Endothelial cell of umbilical vein (primary cell): ENCODE measurements at regions not wholly inside any gene's neighbourhood (a gene's known extent, or its start where the extent isn't known, plus 50 kb on each side); places are given as distances from the start of the nearest gene placed in this dataset.

ENCODE experiments used
- BruUV-seq: library from RNA; stranded (reverse); fragments of 400-500 nt; replicated peaks from 2 replicates; lab custom pipeline; 2021; lab: Mats Ljungman, UMichigan
- CTCF ChIA-PET: fragments of 300-600, 350-600 bp; sonication (Branson Sonifier 250); formaldehyde crosslinking; loops from one replicate; lab custom pipeline; 2021; ENCODE audit warnings: antibody characterized with exemption, inconsistent platforms; lab: Charles Lee
- POLR2A ChIA-PET: fragments of 300-600, 350-600 bp; sonication (Branson Sonifier 250); formaldehyde crosslinking; loops from one replicate; lab custom pipeline; 2021; ENCODE audit warnings: antibody characterized with exemption, inconsistent platforms; lab: Charles Lee
- DNase-seq: peaks from one replicate; pipeline ENCODE4 v3.0.0-alpha.2; 2011; ENCODE audit warnings: low read depth, low spot score
- FAIRE-seq: peaks from 2 replicates; lab custom pipeline; 2011; peaks lifted over from hg19 to GRCh38; lab: Jason Lieb, UNC
- H2AFZ ChIP-seq: 2 replicates; pipeline ENCODE4 v1.6.0; 2012; ENCODE audit warnings: low read depth, low read length, control low read depth, inconsistent platforms
- H3K27ac ChIP-seq: 2 replicates; pipeline ENCODE4 v1.5.1; 2011; ENCODE audit warnings: low read depth, mild to moderate bottlenecking, control low read depth, low read length, moderate library complexity; ENCODE audit not compliant: insufficient read depth
- H3K27me3 ChIP-seq, 2 experiments: 2 replicates each; pipeline versions ENCODE4 v1.6.0 to v1.6.1; 2011; ENCODE audit warnings: low read length in 2 of 2, mixed read lengths in 1 of 2; ENCODE audit not compliant: control insufficient read depth in 2 of 2, insufficient read depth in 2 of 2
- H3K36me3 ChIP-seq, 2 experiments: 2 replicates in 1 of 2; 3 replicates in 1 of 2; pipeline ENCODE4 v1.5.1; 2011; ENCODE audit warnings: low read length in 2 of 2, mild to moderate bottlenecking in 1 of 2, moderate library complexity in 1 of 2; ENCODE audit not compliant: control insufficient read depth in 2 of 2, insufficient read depth in 2 of 2; ENCODE audit errors: extremely low read depth in 1 of 2
- H3K4me1 ChIP-seq: 3 replicates; pipeline ENCODE4 v1.5.1; 2011; ENCODE audit warnings: mild to moderate bottlenecking, low read length; ENCODE audit not compliant: control insufficient read depth, insufficient read depth; ENCODE audit errors: extremely low read depth
- H3K4me2 ChIP-seq: 2 replicates; pipeline ENCODE4 v1.6.1; 2011; ENCODE audit warnings: low read length, control low read depth, mixed read lengths; ENCODE audit not compliant: insufficient read depth
- H3K4me3 ChIP-seq, 3 experiments: fragments of 200-600 bp in 1 of 3; sonication (generic), shearing (Covaris generic) in 1 of 3; replicated peaks in 1 of 3; 2 replicates each; pipeline ENCODE4 v1.5.1; 2011 to 2016; ENCODE audit warnings: control low read depth in 3 of 3, low read length in 3 of 3, mild to moderate bottlenecking in 2 of 3, inconsistent platforms in 1 of 3, low read depth in 1 of 3, moderate library complexity in 1 of 3; ENCODE audit not compliant: insufficient read depth in 1 of 3
- H3K79me2 ChIP-seq: 2 replicates; pipeline ENCODE4 v1.6.0; 2012; ENCODE audit warnings: low read length, inconsistent platforms; ENCODE audit not compliant: control insufficient read depth, insufficient read depth
- H3K9ac ChIP-seq: replicated peaks from 2 replicates; pipeline ENCODE3; 2011; ENCODE audit warnings: low read length, control low read depth; ENCODE audit not compliant: insufficient read depth; ENCODE audit errors: extremely low read depth
- H3K9me1 ChIP-seq: replicated peaks from 3 replicates; pipeline ENCODE4 v1.6.0; 2011; ENCODE audit warnings: mild to moderate bottlenecking, low read length; ENCODE audit not compliant: control insufficient read depth, insufficient read depth; ENCODE audit errors: extremely low read depth
- H3K9me3 ChIP-seq: replicated peaks from 2 replicates; pipeline ENCODE4 v1.5.1; 2012; ENCODE audit warnings: low read length, inconsistent platforms; ENCODE audit not compliant: control insufficient read depth, insufficient read depth
- H4K20me1 ChIP-seq: replicated peaks from 2 replicates; pipeline ENCODE3; 2011; ENCODE audit warnings: mild to moderate bottlenecking, low read length; ENCODE audit not compliant: control insufficient read depth, insufficient read depth; ENCODE audit errors: extremely low read depth
- CTCF ChIP-seq, 2 donors: IDR thresholded peaks; 1 replicate in 1 of 2; 2 replicates in 1 of 2; pipeline ENCODE4 v1.5.1; 2011; ENCODE audit warnings: low read length in 2 of 2, mild to moderate bottlenecking in 2 of 2, moderate library complexity in 2 of 2, control low read depth in 1 of 2, inconsistent platforms in 1 of 2, low read depth in 1 of 2; ENCODE audit not compliant: insufficient read depth in 1 of 2; ENCODE audit errors: extremely low read depth in 1 of 2
- EZH2 ChIP-seq: IDR thresholded peaks from 2 replicates; pipeline ENCODE4 v1.6.1; 2012; ENCODE audit warnings: borderline replicate concordance, low read depth, mild to moderate bottlenecking, moderate library complexity, low read length, inconsistent platforms; ENCODE audit not compliant: severe bottlenecking
- FOS ChIP-seq: IDR thresholded peaks from 2 replicates; pipeline ENCODE4 v1.6.1; 2011; ENCODE audit warnings: mild to moderate bottlenecking, low read length, moderate library complexity, borderline replicate concordance; ENCODE audit not compliant: insufficient read depth
- GATA2 ChIP-seq: IDR thresholded peaks from 2 replicates; pipeline ENCODE4 v1.7.0; 2011; ENCODE audit warnings: low read depth, mild to moderate bottlenecking, moderate library complexity, mixed read lengths, low read length; ENCODE audit not compliant: insufficient read length, insufficient read depth
- JUN ChIP-seq: IDR thresholded peaks from 2 replicates; pipeline ENCODE4 v1.6.1; 2011; ENCODE audit warnings: borderline replicate concordance, low read depth; ENCODE audit not compliant: insufficient read length, insufficient read depth
- MYC ChIP-seq: IDR thresholded peaks from one replicate; pipeline ENCODE4 v1.6.1; 2011; ENCODE audit warnings: mild to moderate bottlenecking, low read depth, low read length
- POLR2A ChIP-seq: IDR thresholded peaks from 2 replicates; pipeline ENCODE4 v1.6.1; 2012; ENCODE audit warnings: low read depth, mild to moderate bottlenecking, control low read depth, low read length
- POLR2AphosphoS5 ChIP-seq: IDR thresholded peaks from 2 replicates; pipeline ENCODE4 v1.6.1; 2012; ENCODE audit warnings: low read depth, mild to moderate bottlenecking, control low read depth, low read length, moderate library complexity; ENCODE audit not compliant: insufficient read depth
- dilution Hi-C: fragments of 300-500 bp; cut with MboI; formaldehyde crosslinking; loops from one replicate; pipeline ENCODE4 v1.15.0; 2019; ENCODE audit warnings: low sequenced_read_pairs; ENCODE audit not compliant: extremely low pct_ligation_motif_present
- intact Hi-C: fragments of 100-400 bp; cut with micrococcal nuclease; formaldehyde crosslinking; loops from one replicate; pipeline ENCODE4 v1.10.0; 2022
- TF ChIP-seq, protein P1 (sequence below): IDR thresholded peaks from 2 replicates; pipeline ENCODE4 v1.6.1; 2011; ENCODE audit not compliant: insufficient read depth, insufficient read length

DNA sequence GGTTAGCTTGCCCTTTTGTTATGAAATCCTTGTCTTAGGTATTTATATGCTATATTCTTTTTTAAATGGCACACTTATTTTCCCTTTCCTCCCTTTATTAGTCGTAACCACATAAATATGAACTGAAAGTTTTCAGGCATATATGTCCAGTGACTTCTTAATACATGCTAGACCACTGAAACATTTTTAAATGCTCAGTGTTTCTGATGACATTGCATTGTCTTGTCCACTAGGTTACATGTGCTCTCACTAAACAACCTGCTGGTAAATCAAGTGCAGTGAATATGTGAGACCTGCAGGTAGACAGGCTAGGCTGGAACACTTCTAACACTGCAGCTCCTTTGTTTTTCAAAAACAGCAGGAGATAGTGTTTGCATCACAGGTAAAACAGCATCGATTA lies 332.6 kb upstream of the DACH1 start:
- dilution Hi-C loops, result no loop called here
- H3K4me1 ChIP-seq, result no peaks in the 10 kb centered on the region
- no peak overlapping the region for H2AFZ ChIP-seq
- no peak overlapping the region for H3K9ac ChIP-seq
- no peaks in the 10 kb centered on the region for H3K79me2 ChIP-seq
- BruUV-seq, result no TSS peak
- H3K9me3 ChIP-seq, result no peaks in the 10 kb centered on the region
- POLR2A ChIA-PET, result no interaction called here
- no peaks in the 10 kb centered on the region for H4K20me1 ChIP-seq
- no peak overlapping the region for H3K4me3 ChIP-seq
- CTCF ChIA-PET, result no interaction called here
- TF ChIP-seq JUN (no peak), POLR2AphosphoS5 (no peak), MYC (no peak), FOS (no peak), POLR2A (no peak), CTCF (IDR thresholded peaks at IDR 0.05; ENCODE audit: extremely low read depth in 1 of 2, insufficient read depth in 1 of 2, low read depth in 1 of 2, low read length in 2 of 2) (no peak), GATA2 (no peak), EZH2 (no peak)
- TF ChIP-seq, protein P1, sequence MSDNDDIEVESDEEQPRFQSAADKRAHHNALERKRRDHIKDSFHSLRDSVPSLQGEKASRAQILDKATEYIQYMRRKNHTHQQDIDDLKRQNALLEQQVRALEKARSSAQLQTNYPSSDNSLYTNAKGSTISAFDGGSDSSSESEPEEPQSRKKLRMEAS, result no peak
- no peak overlapping the region for H3K4me2 ChIP-seq
- H3K9me1 ChIP-seq, result peaks cover 3% of the 10 kb centered on the region
- no peaks in the 10 kb centered on the region for H3K27me3 ChIP-seq
- FAIRE-seq (no peak), DNase-seq (no peak)
- intact Hi-C loops, result no loop called here
- H3K27ac ChIP-seq, result no peak overlapping the region
- no peaks in the 10 kb centered on the region for H3K36me3 ChIP-seq
